ENCODE measurements at regions not wholly inside any gene's neighbourhood (a gene's known extent, or its start where the extent isn't known, plus 50 kb on each side); places are given as distances from the start of the nearest gene placed in this dataset.

DNA sequence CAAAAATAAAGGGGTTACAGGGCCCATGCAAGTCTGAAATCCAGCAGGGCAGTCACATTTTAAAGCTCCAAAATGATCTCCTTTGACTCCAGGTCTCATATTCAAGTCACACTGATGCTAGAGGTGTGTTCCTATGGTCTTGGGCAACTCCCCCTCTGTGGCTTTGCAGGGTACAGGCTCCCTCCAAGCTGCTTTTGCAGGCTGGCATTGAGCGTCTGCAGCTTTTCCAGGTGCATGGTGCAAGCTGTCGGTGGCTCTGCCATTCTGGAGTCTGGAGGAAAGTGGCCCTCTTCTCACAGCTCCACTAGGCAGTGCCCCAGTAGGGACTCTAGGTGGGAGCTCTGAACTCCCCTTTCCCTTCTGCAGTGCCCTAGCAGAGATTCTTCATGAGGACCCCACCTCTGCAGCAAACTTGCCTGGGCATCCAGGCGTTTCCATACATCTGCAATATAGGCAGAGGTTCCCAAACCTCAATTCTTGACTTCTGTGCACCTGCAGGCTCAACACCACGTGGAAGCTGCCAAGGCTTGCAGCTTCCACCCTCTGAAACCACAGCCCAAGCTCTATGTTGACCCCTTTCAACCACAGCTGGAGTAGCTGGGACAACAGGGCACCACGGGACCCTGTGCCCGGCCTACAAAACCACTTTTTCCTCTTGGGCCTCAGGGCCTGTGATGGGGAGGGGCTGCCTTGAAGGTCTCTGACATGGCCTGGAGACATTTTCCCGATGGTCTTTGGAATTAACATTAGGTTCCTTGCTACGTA lies 80.1 kb upstream of the PLSCR5 start (continued):
- TF ChIP-seq, protein P1, sequence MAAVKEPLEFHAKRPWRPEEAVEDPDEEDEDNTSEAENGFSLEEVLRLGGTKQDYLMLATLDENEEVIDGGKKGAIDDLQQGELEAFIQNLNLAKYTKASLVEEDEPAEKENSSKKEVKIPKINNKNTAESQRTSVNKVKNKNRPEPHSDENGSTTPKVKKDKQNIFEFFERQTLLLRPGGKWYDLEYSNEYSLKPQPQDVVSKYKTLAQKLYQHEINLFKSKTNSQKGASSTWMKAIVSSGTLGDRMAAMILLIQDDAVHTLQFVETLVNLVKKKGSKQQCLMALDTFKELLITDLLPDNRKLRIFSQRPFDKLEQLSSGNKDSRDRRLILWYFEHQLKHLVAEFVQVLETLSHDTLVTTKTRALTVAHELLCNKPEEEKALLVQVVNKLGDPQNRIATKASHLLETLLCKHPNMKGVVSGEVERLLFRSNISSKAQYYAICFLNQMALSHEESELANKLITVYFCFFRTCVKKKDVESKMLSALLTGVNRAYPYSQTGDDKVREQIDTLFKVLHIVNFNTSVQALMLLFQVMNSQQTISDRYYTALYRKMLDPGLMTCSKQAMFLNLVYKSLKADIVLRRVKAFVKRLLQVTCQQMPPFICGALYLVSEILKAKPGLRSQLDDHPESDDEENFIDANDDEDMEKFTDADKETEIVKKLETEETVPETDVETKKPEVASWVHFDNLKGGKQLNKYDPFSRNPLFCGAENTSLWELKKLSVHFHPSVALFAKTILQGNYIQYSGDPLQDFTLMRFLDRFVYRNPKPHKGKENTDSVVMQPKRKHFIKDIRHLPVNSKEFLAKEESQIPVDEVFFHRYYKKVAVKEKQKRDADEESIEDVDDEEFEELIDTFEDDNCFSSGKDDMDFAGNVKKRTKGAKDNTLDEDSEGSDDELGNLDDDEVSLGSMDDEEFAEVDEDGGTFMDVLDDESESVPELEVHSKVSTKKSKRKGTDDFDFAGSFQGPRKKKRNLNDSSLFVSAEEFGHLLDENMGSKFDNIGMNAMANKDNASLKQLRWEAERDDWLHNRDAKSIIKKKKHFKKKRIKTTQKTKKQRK (IDR thresholded peaks at IDR 0.05; ENCODE audit: low read depth, low read length) = no peak
- no peak for TF ChIP-seq HDGF (IDR thresholded peaks at IDR 0.05)
- TF ChIP-seq LARP7 (IDR thresholded peaks at IDR 0.05) = no peak
- no peak for TF ChIP-seq TBL1XR1 (IDR thresholded peaks at IDR 0.05; ENCODE audit: low read depth, low read length)

DNA sequence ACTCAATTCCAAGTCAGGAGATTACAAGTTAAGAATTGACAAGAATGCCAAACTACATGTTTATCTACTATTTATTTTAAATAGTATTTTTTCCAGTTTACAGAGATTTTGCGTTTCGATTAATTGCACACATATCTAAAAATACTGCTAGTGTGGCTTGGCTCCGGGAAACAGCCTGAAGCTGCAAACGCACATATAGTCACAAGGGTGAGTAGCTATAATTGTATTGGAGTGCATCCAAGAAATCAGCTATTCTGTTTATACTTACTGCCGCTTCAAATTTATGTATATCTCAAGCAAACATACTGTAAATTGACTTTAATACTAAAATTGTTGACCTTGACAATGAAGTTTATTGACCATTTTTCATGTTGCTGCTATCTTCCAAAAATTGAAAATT lies 77.0 kb upstream of the PLSCR5 start:
- H3K4me2 ChIP-seq (ENCODE audit: control insufficient read depth, insufficient read depth) = no peak overlapping the region
- RAD21 ChIA-PET (ENCODE audit: unreplicated experiment) = no interaction called here
- SMC1A ChIA-PET (ENCODE audit: uncharacterized antibody, unreplicated experiment) = no interaction called here
- no peak for FAIRE-seq
- H2AFZ ChIP-seq (ENCODE audit: control insufficient read depth, low read depth, low read length) = no peak overlapping the region
- in situ Hi-C loops (cut with MboI) = no loop called here
- DNase-seq (ENCODE audit: low read depth, low spot score) = no peak
- no peak overlapping the region for H3K9ac ChIP-seq (ENCODE audit: control insufficient read depth, insufficient read depth, low read length)
- H3K36me3 ChIP-seq (ENCODE audit: control insufficient read depth in 2 of 2, insufficient read depth in 2 of 2, low read length in 1 of 2) = no peaks in the 10 kb centered on the region
- ATAC-seq = no peak
- no peaks in the 10 kb centered on the region for H3K27me3 ChIP-seq (replicated peaks in 1 of 2; ENCODE audit: control insufficient read depth in 2 of 2, insufficient read depth in 2 of 2, low read length in 1 of 2)
- H3K4me1 ChIP-seq (ENCODE audit: control insufficient read depth, insufficient read depth, low read length) = no peaks in the 10 kb centered on the region
- H3K4me3 ChIP-seq = no peak overlapping the region
- POLR2A ChIA-PET = no interaction called here
- H3K79me2 ChIP-seq (ENCODE audit: control insufficient read depth, insufficient read depth, low read length) = no peaks in the 10 kb centered on the region
- H3K27ac ChIP-seq (ENCODE audit: control insufficient read depth, insufficient read depth) = no peak overlapping the region
- WGBS (ENCODE audit: insufficient coverage, insufficient replicate concordance, low lambda C conversion rate, missing lambda C conversion rate) = 65% methylated on average over 5 of the region's 5 CpGs
- TF ChIP-seq STAT3 (IDR thresholded peaks at IDR 0.05; ENCODE audit: low read depth, low read length) (no peak), SP1 (IDR thresholded peaks at IDR 0.05; ENCODE audit: low read depth, low read length) (no peak), MEF2A (IDR thresholded peaks at IDR 0.05; ENCODE audit: insufficient read depth, low read depth, low read length) (no peak), RB1 (IDR thresholded peaks at IDR 0.05; ENCODE audit: borderline replicate concordance) (no peak), ZZZ3 (IDR thresholded peaks at IDR 0.05; ENCODE audit: control insufficient read depth, insufficient read length, low read depth) (no peak), CREB1 (IDR thresholded peaks at IDR 0.05; ENCODE audit: low read depth) (no peak), RUNX3 (IDR thresholded peaks at IDR 0.05; ENCODE audit: low read length) (no peak), SMAD1 (IDR thresholded peaks at IDR 0.05; ENCODE audit: low read depth, partially characterized antibody) (no peak), ESRRA (IDR thresholded peaks at IDR 0.05; ENCODE audit: low read length) (no peak), DPF2 (IDR thresholded peaks at IDR 0.05) (no peak), ASH2L (IDR thresholded peaks at IDR 0.05; ENCODE audit: borderline replicate concordance, low read depth) (no peak)
- TF ChIP-seq, protein P2, sequence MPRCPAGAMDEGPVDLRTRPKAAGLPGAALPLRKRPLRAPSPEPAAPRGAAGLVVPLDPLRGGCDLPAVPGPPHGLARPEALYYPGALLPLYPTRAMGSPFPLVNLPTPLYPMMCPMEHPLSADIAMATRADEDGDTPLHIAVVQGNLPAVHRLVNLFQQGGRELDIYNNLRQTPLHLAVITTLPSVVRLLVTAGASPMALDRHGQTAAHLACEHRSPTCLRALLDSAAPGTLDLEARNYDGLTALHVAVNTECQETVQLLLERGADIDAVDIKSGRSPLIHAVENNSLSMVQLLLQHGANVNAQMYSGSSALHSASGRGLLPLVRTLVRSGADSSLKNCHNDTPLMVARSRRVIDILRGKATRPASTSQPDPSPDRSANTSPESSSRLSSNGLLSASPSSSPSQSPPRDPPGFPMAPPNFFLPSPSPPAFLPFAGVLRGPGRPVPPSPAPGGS (IDR thresholded peaks at IDR 0.05; ENCODE audit: borderline replicate concordance, insufficient read depth, low read depth, low read length, poor library complexity, severe bottlenecking) = no peak
- no peaks in the 10 kb centered on the region for H3K9me3 ChIP-seq (replicated peaks; ENCODE audit: control insufficient read depth, insufficient read depth, low read length)
- no TSS peak for BruUV-seq (replicated peaks)
- intact Hi-C loops (cut with micrococcal nuclease; ENCODE audit: unreplicated experiment) = no loop called here
- CTCF ChIA-PET = no interaction called here
- H4K20me1 ChIP-seq (ENCODE audit: control insufficient read depth, insufficient read depth) = no peaks in the 10 kb centered on the region
